ENCODE measurements at regions not wholly inside any gene's neighbourhood (a gene's known extent, or its start where the extent isn't known, plus 50 kb on each side); places are given as distances from the start of the nearest gene placed in this dataset.

DNA sequence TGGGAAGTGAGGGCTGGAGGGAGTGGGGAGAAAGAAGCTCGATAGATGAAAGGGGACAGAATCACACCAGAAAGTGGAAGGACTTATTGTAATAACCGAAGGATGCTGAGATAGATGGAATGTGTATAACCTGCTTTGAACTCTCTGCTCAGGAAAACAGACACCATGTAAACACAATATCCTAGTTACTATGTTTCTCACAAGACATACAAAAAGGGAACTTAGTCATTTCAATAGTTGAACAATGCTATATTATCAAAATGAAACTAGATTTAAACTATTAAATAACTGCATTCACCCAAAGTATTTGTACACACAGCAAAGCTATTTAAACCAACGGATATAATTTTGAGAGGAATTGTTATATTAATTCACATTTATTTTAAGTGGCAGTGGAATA, 108.3 kb upstream of the GADL1 start:
- no peak for TF ChIP-seq CTCF (IDR thresholded peaks at IDR 0.05)
- no peak for TF ChIP-seq ZFX (IDR thresholded peaks at IDR 0.05; ENCODE audit: borderline replicate concordance)
